CD4-positive, alpha-beta T cell treated with Interleukin-17A for 1 hour (primary cell): ENCODE measurements at regions not wholly inside any gene's neighbourhood (a gene's known extent, or its start where the extent isn't known, plus 50 kb on each side); places are given as distances from the start of the nearest gene placed in this dataset.
"Not testable (repeated sequence)": the region's sequence is repeated elsewhere in the genome, so short reads cannot be mapped to it uniquely, and the experiment has no call there.

Experiments used
- DNase-seq: peaks from one replicate; pipeline ENCODE4 v3.0.0-alpha.2; 2020

DNA sequence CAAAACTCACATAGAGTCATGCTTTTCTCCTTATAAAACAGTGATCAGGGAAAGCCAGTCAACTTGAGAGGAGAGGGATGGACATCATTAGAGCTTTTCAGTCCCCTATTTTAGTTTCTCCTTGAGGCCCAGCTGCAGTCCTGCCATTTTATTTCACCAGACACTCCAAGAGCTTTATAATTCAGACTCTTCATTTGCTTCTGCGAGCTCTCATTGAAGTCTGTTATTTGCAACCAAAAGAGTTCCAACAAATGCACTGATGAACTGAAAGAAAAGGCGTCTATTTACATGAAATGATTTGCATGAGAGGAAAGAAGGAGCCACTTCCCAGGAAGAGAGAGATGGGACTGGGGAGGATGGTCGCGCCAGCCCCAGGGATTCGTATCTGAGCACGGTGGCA, 86.8 kb downstream of the NDUFA12 start:
- DNase-seq = no peak

- no peak for DNase-seq
Measured at GRCh38 chr12:94909663-94910062, 93.8 kb downstream of the NDUFA12 start.

- DNase-seq = not testable (repeated sequence)
Measured at GRCh38 chr12:94905749-94906148, 97.7 kb downstream of the NDUFA12 start.

DNA sequence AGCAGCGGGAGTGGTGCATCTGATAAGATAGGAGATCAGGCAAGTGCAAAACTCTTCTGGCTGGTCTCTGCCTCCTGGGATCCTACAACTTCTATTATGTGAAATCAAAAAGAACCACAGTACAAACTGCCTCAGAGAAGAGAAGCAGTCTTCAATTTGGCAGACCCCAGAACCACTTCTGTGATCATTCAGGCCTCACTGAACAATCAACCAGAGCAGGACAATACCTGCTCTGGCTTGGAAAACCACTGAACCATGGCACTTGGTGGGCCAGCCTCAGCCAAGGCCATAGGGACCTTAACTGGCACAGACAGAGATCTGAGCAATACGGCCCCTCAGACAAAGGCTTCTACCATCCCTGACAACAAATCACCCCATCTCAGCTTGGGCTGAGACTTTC, 103.0 kb downstream of the NDUFA12 start:
- no peak for DNase-seq

DNA sequence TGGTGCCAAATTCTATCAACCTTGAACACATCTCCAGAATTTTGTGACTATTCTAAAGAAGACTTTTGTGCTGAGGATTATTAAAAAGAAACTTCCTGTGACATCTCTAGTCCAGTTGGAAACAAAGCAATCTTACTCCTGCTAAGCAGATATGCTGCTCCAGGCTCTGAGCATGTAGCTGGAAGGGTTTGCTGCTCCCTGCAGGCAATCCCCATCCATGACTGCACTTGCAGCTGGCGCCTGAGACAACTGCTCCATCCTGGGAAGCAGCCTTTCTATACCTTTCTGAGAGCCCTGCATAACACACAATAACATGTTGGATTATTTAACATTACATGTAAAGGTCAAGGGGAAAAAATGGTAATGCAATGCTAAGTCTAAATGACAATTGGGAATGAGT, 105.1 kb downstream of the NDUFA12 start:
- DNase-seq = no peak

DNA sequence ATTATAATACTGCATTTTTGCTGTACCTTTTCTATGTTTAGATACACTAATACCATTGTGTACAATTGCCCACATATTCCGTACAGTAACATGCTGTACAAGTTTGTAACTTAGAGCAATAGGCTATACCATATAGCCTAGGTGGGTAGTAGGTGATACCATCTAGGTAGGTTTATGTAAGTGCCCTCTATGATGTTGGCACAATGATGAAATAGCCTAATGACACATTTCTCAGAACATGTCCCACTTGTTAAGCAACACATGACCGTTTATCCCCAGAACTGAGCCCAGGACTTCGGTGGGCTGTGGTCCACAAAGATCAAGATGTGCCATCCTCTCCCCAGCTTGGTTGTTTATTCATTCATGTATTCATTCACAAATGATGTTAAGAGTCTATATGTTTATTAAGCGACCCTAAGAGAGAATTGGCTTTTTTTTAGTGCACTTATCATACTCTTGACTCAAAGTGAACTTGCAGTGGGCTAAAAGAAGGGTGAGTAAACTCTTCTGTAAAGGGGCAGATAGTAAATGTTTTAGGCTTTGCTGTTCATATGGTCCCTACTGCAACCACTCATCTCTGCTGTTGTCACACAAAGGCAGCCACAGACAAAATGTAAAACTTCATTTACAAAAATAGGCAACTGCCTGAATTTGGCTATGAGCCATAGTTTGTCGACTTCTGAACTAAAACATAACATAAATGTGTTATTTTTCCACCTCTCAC, 110.8 kb downstream of the NDUFA12 start:
- DNase-seq = no peak

DNA sequence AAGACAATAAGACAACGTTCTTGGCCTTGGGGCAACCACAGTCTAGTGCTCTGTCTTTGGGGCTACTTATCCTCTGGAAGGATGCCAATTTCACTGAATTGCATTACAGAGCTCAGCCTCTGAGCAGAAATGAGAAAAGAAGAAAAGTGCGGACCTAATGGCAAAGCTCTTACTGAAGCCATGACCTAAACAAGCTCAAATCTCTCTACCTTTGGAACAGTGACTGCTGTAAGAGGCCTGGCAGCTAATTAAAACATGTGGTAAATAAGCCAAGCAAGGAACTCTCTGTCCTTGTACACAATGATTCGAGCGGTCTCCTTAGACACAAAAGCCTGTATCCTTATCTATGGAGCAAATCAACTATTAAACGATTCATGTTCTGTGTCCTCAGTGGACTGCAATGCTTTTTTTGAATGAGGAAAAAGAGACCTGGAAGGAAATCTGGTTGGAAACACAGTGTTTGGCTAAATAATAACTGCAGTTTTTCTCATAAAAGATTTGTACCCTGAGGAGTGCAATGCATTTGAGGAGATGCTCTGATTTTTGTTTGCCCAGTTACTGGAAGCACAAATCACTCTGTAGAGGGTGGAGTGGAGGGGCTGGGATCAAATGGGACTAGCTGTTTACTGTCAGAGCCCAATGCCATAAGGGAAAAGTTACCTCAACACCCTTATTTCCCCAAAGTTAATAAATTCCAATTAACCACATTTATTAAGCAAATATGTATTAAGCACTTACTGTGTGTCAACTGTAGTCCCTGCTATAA, 113.9 kb downstream of the NDUFA12 start:
- no peak for DNase-seq

DNA sequence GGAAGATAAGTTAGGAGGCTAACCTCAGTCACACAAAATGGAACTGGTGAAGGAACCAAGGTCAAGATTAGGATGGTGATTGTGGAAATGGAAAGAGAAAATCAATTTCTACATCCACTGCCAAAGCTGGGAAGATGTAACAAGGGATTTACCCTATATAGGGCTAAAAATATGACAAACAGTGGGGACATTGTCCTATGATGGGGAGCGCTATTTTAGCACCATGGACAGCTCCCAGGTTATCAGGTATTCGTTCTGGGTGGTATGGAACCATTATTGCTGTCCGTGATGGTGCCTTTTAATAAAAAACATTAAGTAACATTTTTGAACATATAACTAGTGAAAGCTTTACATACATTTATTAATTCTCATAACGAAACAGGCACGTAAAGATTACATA, 124.0 kb downstream of the NDUFA12 start:
- no peak for DNase-seq

GRCh38 chr12:94875525-94875924, 128.0 kb downstream of the NDUFA12 start:
- DNase-seq = no peak

DNA sequence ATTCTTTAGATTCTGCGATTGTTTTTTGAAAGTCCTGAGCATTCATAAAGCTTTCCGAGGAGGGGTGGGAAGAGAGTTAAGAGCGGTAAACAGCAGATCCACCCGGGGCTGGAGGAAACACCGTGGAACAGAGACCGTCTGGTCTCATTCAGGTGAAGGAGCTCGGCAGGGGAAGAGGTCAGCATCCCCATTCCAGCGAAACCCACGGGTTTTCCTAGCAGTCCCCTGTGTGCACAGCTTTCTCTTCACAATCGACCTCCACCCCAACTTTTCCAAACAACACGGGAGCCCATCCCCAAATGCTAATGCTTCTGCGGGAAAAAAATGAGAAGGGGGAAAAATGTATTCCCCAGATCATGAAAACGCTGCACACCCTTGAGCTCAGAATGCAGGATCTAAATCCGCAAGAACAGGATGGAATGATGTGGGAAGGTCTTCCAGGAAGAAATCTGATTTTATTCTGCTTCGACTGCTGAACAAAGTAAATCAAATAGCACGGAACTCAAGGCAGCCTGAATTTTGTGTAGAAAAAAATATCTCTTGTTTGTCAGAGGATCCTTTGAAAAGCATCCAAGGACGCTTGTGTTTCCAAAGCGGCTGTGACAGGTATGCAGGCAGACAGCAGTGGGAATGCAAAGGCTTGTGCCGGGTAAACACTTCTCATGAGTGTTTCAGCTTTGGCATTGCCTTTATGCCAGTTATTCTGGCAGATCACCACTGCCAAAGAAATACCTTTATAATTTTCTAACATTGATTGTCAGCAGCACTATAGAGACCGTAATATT, 128.8 kb downstream of the NDUFA12 start:
- DNase-seq = no peak

- DNase-seq = no peak
Measured at GRCh38 chr12:94873734-94874517, 129.6 kb downstream of the NDUFA12 start.

- no peak for DNase-seq
Measured at GRCh38 chr12:94872971-94873733, 130.3 kb downstream of the NDUFA12 start.

GRCh38 chr12:94872671-94872970, 130.9 kb downstream of the NDUFA12 start:
- no peak for DNase-seq

- no peak for DNase-seq
Measured at GRCh38 chr12:94872007-94872653, 131.4 kb downstream of the NDUFA12 start.

GRCh38 chr12:94870511-94870910, 133.0 kb downstream of the NDUFA12 start:
- no peak for DNase-seq

DNA sequence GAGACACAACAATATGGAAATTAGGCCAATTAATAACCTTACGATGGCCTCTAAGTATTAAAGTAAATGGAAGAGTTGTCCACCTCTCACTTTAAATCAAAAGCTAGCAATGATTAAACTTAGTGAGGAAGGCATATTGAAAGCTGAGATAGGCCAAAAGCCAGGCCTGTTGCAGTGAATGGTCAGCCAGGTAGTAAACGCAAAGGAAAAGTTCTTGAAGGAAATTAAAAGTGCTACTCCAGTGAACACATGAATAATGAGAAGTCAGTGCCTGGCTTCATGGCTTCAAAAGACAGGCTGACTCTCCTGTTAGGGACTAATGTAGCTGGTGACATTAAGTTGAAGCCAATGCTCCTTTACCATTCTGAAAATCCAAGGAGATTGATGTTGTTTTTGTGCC, 135.3 kb downstream of the NDUFA12 start:
- DNase-seq = no peak

- no peak for DNase-seq
Measured at GRCh38 chr12:94867066-94867855, 136.2 kb downstream of the NDUFA12 start.

GRCh38 chr12:94864987-94865386, 138.5 kb downstream of the NDUFA12 start:
- DNase-seq = no peak

DNA sequence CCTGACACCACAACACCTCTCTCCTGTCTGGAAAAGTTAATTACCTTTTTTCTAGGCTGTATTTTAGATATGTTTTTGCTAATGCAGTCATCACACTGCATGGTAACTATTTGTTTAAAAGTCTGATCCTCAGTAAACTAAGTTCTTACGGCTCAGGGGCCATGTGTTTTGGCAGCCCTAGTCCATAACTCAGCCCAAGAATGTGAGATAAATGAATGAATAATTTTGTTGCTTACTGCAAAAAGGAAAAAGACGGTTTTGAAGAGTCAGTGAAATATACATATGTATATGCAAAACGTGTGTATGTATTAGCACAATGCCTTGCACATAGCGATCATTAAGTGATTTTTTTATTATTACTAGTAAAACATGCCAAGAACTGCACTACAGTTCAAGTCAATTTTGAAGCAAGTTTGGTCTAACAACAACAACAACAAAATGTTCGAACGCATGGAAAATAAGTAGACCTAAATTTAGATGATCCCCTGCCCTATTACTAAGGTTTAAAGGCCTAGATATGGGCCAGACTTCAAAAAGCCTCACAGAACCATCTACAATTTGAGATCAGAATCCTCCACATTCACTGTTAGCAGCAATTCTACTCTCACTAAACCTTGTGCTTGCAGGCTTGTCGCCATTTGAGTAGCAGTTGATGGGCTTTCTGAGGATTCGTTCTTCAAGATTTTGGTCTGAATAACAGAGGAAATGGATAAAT, 140.0 kb downstream of the NDUFA12 start:
- DNase-seq = no peak

DNA sequence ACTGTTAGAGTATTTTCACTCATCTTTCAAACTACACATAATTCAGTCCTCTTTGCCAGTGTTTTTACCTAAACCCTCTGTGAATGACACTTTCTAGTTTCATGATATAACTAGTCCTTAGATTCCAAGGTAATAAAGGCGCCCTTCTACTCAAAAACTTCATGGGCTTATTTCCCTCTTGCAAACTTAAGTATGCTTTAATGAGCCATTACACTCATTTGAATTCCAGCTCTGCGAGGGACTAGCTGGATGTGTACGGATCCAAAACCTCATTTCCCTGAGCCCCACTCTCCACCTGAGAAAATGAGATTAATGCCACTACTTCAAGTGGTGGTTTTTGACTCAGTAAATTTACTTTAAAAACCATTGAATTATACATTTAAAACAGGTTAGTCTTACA, 141.1 kb downstream of the NDUFA12 start:
- no peak for DNase-seq
